ENCODE measurements at regions not wholly inside any gene's neighbourhood (a gene's known extent, or its start where the extent isn't known, plus 50 kb on each side); places are given as distances from the start of the nearest gene placed in this dataset.
A peak's percentile ranks its signal among the peaks of the same experiment; 100 is the strongest.
"Not testable (repeated sequence)": the region's sequence is repeated elsewhere in the genome, so short reads cannot be mapped to it uniquely, and the experiment has no call there.

GRCh38 chr1:219560856-219561255 lies 52.0 kb downstream of the ZC3H11B start:
- H3K4me1 ChIP-seq (ENCODE audit: control insufficient read depth, insufficient read depth, low read length), result no peaks in the 10 kb centered on the region
- no peak for DNase-seq (ENCODE audit: low read depth in 4 of 6, low spot score in 6 of 6)
- H3K27ac ChIP-seq (ENCODE audit: low read depth, low read length), result no peak overlapping the region
- no peaks in the 10 kb centered on the region for H3K9me3 ChIP-seq (ENCODE audit: control insufficient read depth, insufficient read depth, low read length)
- no peaks in the 10 kb centered on the region for H3K36me3 ChIP-seq (ENCODE audit: control insufficient read depth, insufficient read depth, low read length)
- H3K4me3 ChIP-seq (ENCODE audit: low read depth, low read length), result no peak overlapping the region
- WGBS (ENCODE audit: insufficient coverage), result 40% methylated on average over 1 of the region's 3 CpGs
- H3K27me3 ChIP-seq (ENCODE audit: control insufficient read depth, insufficient read depth, low read length), result no peaks in the 10 kb centered on the region

GRCh38 chr1:219559899-219560298 lies 53.0 kb downstream of the ZC3H11B start:
- H3K4me1 ChIP-seq (ENCODE audit: control insufficient read depth, insufficient read depth, low read length), result no peaks in the 10 kb centered on the region
- no peak for DNase-seq (ENCODE audit: low read depth in 4 of 6, low spot score in 6 of 6)

GRCh38 chr1:219555806-219556205 lies 57.1 kb downstream of the ZC3H11B start:
- peak overlapping the region; percentile 69 for H3K27ac ChIP-seq (ENCODE audit: low read depth, low read length)
- H3K27me3 ChIP-seq (ENCODE audit: control insufficient read depth, insufficient read depth, low read length), result no peaks in the 10 kb centered on the region
- no peaks in the 10 kb centered on the region for H3K36me3 ChIP-seq (ENCODE audit: control insufficient read depth, insufficient read depth, low read length)
- DNase-seq (ENCODE audit: low read depth in 4 of 6, low spot score in 6 of 6), result peak in 3 of 6 donors; percentile 20 to 74 (median 64)
- no peaks in the 10 kb centered on the region for H3K4me1 ChIP-seq (ENCODE audit: control insufficient read depth, insufficient read depth, low read length)
- no peak overlapping the region for H3K4me3 ChIP-seq (ENCODE audit: low read depth, low read length)
- WGBS (ENCODE audit: insufficient coverage), result 17% methylated on average over 2 of the region's 2 CpGs
- H3K9me3 ChIP-seq (ENCODE audit: control insufficient read depth, insufficient read depth, low read length), result no peaks in the 10 kb centered on the region

More at GRCh38 chr1:219559899-219560298, 53.0 kb downstream of the ZC3H11B start:
- Histone ChIP-seq H3K9me3 (ENCODE audit: control insufficient read depth, insufficient read depth, low read length) (no peaks in the 10 kb centered on the region), H3K27me3 (ENCODE audit: control insufficient read depth, insufficient read depth, low read length) (no peaks in the 10 kb centered on the region), H3K4me3 (ENCODE audit: low read depth, low read length) (no peak overlapping the region), H3K27ac (ENCODE audit: low read depth, low read length) (no peak overlapping the region), H3K36me3 (ENCODE audit: control insufficient read depth, insufficient read depth, low read length) (no peaks in the 10 kb centered on the region)
- no CpG with 5 or more reads among the region's 4 CpGs for WGBS (ENCODE audit: insufficient coverage)

- peak in 2 of 6 donors; percentile 47 to 66 for DNase-seq (ENCODE audit: low read depth in 4 of 6, low spot score in 6 of 6)
- H3K9me3 ChIP-seq (ENCODE audit: control insufficient read depth, insufficient read depth, low read length), result no peaks in the 10 kb centered on the region
- no peaks in the 10 kb centered on the region for H3K4me1 ChIP-seq (ENCODE audit: control insufficient read depth, insufficient read depth, low read length)
- 61% methylated on average over 4 of the region's 7 CpGs for WGBS (ENCODE audit: insufficient coverage)
- H3K36me3 ChIP-seq (ENCODE audit: control insufficient read depth, insufficient read depth, low read length), result no peaks in the 10 kb centered on the region
- H3K4me3 ChIP-seq (ENCODE audit: low read depth, low read length), result no peak overlapping the region
- H3K27ac ChIP-seq (ENCODE audit: low read depth, low read length), result peak overlapping the region; percentile 69
- no peaks in the 10 kb centered on the region for H3K27me3 ChIP-seq (ENCODE audit: control insufficient read depth, insufficient read depth, low read length)
Measured at GRCh38 chr1:219555031-219555692, 57.7 kb downstream of the ZC3H11B start.

DNA sequence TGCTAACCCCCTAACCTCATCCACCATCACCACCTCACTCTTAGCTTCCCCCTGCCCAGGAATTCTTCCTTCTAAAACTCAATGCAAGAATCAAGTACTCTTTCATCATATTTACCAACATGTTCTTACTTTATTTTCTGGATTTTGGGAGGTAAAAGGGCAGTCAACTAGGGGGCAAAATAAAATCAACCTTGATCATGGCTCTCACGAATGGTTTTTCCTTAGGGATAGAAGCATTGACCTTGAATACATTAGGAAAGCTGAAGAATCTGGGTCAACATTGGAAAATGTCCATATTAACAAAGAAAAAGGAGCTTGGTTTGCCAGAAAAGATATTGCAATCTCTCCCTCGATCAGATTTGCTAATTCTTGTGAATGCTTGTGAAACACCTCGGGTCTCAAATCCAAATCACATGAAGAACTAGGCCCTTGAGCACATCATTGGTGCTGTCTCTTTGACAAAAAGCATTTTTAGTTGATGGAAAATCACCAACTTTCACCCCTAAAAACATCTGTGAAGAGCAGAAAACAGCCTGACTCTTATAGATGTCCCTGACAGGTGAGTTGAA lies 58.9 kb downstream of the ZC3H11B start:
- Histone ChIP-seq H3K4me3 (ENCODE audit: low read depth, low read length) (no peak overlapping the region), H3K4me1 (ENCODE audit: control insufficient read depth, insufficient read depth, low read length) (no peaks in the 10 kb centered on the region), H3K27me3 (ENCODE audit: control insufficient read depth, insufficient read depth, low read length) (no peaks in the 10 kb centered on the region), H3K27ac (ENCODE audit: low read depth, low read length) (no peak overlapping the region), H3K9me3 (ENCODE audit: control insufficient read depth, insufficient read depth, low read length) (no peaks in the 10 kb centered on the region), H3K36me3 (ENCODE audit: control insufficient read depth, insufficient read depth, low read length) (no peaks in the 10 kb centered on the region)
- WGBS (ENCODE audit: insufficient coverage), result 82% methylated on average over 2 of the region's 3 CpGs
- no peak for DNase-seq (ENCODE audit: low read depth in 4 of 6, low spot score in 6 of 6)

DNA sequence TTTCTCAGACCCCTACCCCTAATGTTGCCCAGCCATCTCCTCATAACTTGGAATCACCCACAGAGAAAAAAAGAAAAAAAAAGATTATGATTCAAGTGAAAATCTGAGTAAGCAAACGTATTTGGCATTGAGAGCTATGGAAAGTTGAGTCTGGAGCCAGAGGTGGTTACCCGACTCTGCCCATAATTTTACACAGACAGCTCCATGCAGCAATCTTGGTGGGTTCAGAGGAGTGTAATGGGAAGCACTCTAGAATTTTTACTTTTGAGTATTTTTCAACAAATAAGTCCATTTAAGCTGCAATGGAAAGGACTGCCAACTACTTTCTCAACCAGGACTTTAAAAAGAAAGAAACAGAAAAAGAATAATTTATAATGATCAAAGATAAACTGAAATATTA lies 62.7 kb downstream of the ZC3H11B start:
- no peaks in the 10 kb centered on the region for H3K27me3 ChIP-seq (ENCODE audit: control insufficient read depth, insufficient read depth, low read length)
- no peaks in the 10 kb centered on the region for H3K4me1 ChIP-seq (ENCODE audit: control insufficient read depth, insufficient read depth, low read length)
- no peak overlapping the region for H3K27ac ChIP-seq (ENCODE audit: low read depth, low read length)
- WGBS (ENCODE audit: insufficient coverage), result no CpG with 5 or more reads among the region's 2 CpGs
- no peak overlapping the region for H3K4me3 ChIP-seq (ENCODE audit: low read depth, low read length)
- no peaks in the 10 kb centered on the region for H3K36me3 ChIP-seq (ENCODE audit: control insufficient read depth, insufficient read depth, low read length)
- no peak for DNase-seq (ENCODE audit: low read depth in 4 of 6, low spot score in 6 of 6)
- H3K9me3 ChIP-seq (ENCODE audit: control insufficient read depth, insufficient read depth, low read length), result no peaks in the 10 kb centered on the region

DNA sequence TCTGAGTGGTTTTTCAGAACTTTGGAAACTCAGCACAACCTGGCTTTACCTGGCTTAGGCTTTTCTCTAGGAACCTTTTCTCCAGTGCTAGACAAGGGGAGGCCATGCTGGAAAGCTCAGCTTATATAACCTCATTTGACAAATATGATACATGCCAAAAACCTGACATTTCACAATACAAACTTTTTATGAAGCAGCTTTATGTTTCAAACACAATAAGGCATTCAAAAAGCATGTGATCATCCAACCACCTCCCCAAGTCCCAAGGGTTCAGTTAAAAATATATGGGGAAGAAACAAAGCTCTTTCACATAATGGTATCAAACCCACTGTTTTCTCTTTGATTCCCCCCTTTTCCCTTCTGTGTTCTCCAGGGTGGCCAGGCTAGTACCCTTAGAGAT lies 63.7 kb downstream of the ZC3H11B start:
- Histone ChIP-seq H3K9me3 (ENCODE audit: control insufficient read depth, insufficient read depth, low read length) (no peaks in the 10 kb centered on the region), H3K36me3 (ENCODE audit: control insufficient read depth, insufficient read depth, low read length) (no peaks in the 10 kb centered on the region), H3K4me1 (ENCODE audit: control insufficient read depth, insufficient read depth, low read length) (no peaks in the 10 kb centered on the region), H3K4me3 (ENCODE audit: low read depth, low read length) (no peak overlapping the region), H3K27ac (ENCODE audit: low read depth, low read length) (no peak overlapping the region), H3K27me3 (ENCODE audit: control insufficient read depth, insufficient read depth, low read length) (no peaks in the 10 kb centered on the region)
- no peak for DNase-seq (ENCODE audit: low read depth in 4 of 6, low spot score in 6 of 6)

DNA sequence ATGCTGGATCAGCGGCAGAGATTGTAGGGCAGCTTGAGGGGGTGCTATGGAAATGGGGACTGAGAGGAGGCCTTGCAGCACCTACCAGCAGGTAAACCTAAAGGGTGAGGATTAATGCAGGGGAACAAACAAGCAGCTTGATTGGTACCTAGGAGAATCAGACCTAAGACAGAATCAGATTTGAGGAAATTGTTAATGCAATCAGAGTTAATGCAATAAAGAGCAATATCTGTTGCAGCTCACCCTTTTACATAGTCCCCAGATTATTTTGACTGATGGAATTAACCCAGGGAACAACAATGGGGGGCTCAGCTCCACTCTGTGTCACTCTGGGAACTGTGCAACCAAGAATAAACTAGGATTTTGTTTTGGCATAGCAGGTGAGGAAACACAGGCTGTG lies 64.5 kb downstream of the ZC3H11B start:
- Histone ChIP-seq H3K4me3 (ENCODE audit: low read depth, low read length) (no peak overlapping the region), H3K27ac (ENCODE audit: low read depth, low read length) (no peak overlapping the region), H3K27me3 (ENCODE audit: control insufficient read depth, insufficient read depth, low read length) (no peaks in the 10 kb centered on the region), H3K9me3 (ENCODE audit: control insufficient read depth, insufficient read depth, low read length) (no peaks in the 10 kb centered on the region), H3K36me3 (ENCODE audit: control insufficient read depth, insufficient read depth, low read length) (no peaks in the 10 kb centered on the region), H3K4me1 (ENCODE audit: control insufficient read depth, insufficient read depth, low read length) (no peaks in the 10 kb centered on the region)
- no peak for DNase-seq (ENCODE audit: low read depth in 4 of 6, low spot score in 6 of 6)
- WGBS (ENCODE audit: insufficient coverage), result 90% methylated on average over 1 of the region's 1 CpG

DNA sequence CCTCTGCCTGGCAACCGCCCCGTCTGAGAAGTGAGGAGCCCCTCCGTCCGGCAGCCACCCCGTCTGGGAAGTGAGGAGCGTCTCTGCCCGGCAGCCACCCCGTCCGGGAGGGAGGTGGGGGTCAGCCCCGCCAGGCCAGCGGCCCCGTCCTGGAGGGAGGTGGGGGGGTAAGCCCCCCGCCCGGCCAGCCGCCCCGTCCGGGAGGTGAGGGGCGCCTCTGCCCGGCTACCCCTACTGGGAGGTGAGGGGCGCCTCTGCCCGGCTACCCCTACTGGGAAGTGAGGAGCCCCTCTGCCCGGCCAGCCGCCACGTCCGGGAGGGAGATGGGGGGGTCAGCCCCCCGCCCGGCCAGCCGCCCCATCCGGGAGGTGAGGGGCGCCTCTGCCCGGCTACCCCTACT lies 67.1 kb downstream of the ZC3H11B start:
- not testable (repeated sequence) for H3K4me1 ChIP-seq (ENCODE audit: control insufficient read depth, insufficient read depth, low read length); H3K36me3 ChIP-seq (ENCODE audit: control insufficient read depth, insufficient read depth, low read length); DNase-seq (ENCODE audit: low read depth in 4 of 6, low spot score in 6 of 6); H3K27me3 ChIP-seq (ENCODE audit: control insufficient read depth, insufficient read depth, low read length); H3K27ac ChIP-seq (ENCODE audit: low read depth, low read length); H3K4me3 ChIP-seq (ENCODE audit: low read depth, low read length); H3K9me3 ChIP-seq (ENCODE audit: control insufficient read depth, insufficient read depth, low read length)
- WGBS (ENCODE audit: insufficient coverage), result no CpG with 5 or more reads among the region's 31 CpGs

DNA sequence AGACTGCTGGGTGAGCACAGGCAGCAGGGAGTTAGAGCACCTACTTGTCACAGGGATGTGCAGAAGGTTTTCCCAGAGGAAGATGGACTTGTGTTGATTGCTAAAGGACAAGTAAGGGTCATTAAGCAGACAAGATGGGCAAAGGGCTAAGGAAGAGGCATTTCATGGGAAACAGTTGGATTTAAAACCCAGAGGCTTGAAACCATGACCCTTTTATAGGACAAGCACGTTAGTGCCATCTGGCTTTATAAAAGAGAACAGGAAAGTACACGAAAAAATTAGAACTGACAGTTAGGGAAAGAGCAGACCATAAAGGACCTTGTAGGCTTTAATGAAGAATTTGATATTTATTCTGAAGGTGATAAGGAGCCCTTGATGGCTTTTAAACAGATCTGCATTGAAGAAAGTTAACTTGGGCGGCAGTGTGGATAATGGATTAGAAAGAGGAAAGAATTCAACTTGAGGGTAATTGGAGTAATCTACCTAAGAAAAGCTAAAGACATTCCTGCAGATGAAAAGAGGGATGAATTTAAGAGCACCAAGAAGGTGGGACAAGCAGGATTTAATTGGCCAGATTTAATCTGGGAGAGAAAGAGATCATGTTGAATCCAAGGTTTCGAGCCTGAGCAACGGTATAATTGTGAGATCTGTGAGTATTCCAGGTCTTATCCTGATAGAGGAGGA lies 68.6 kb downstream of the ZC3H11B start:
- peak in 1 of 6 donors; percentile 37 for DNase-seq (ENCODE audit: low read depth in 4 of 6, low spot score in 6 of 6)
- Histone ChIP-seq H3K36me3 (ENCODE audit: control insufficient read depth, insufficient read depth, low read length) (no peaks in the 10 kb centered on the region), H3K4me1 (ENCODE audit: control insufficient read depth, insufficient read depth, low read length) (no peaks in the 10 kb centered on the region), H3K27ac (ENCODE audit: low read depth, low read length) (no peak overlapping the region), H3K4me3 (ENCODE audit: low read depth, low read length) (no peak overlapping the region), H3K27me3 (ENCODE audit: control insufficient read depth, insufficient read depth, low read length) (no peaks in the 10 kb centered on the region), H3K9me3 (ENCODE audit: control insufficient read depth, insufficient read depth, low read length) (no peaks in the 10 kb centered on the region)
- 75% methylated on average over 5 of the region's 5 CpGs for WGBS (ENCODE audit: insufficient coverage)
